NCI-H146 (cell line): ENCODE measurements at regions not wholly inside any gene's neighbourhood (a gene's known extent, or its start where the extent isn't known, plus 50 kb on each side); places are given as distances from the start of the nearest gene placed in this dataset.

Source experiments
- DNase-seq: peaks from one replicate; lab custom pipeline; 2025; lab: John Stamatoyannopoulos, UW

GRCh38 chr11:42490506-42490905 lies 821.3 kb upstream of the API5 start:
- no peak for DNase-seq

GRCh38 chr11:42494459-42494858 lies 817.3 kb upstream of the API5 start:
- no peak for DNase-seq

DNA sequence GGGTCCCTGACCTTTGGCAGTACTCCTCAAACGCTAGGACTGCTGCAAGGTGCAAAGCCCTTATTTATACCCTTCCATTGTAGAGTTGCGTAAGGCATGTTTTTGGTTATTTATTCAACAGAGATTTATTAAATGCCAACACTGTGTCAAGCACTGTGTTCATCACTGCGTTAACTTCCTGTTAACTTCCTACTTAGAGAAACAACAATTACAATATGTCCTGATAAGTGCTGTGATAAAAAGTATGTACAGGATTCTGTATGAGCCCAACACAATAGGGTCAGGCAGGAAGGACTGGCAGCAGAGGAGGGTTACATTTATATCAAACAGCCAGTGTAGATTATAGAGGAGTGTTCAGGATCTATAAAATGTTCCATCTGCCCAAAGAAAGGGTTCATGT lies 812.8 kb upstream of the API5 start:
- DNase-seq: no peak

GRCh38 chr11:42502151-42502550 lies 809.6 kb upstream of the API5 start:
- no peak for DNase-seq

- no peak for DNase-seq
Observed at GRCh38 chr11:42521994-42522393, 789.8 kb upstream of the API5 start.

DNA sequence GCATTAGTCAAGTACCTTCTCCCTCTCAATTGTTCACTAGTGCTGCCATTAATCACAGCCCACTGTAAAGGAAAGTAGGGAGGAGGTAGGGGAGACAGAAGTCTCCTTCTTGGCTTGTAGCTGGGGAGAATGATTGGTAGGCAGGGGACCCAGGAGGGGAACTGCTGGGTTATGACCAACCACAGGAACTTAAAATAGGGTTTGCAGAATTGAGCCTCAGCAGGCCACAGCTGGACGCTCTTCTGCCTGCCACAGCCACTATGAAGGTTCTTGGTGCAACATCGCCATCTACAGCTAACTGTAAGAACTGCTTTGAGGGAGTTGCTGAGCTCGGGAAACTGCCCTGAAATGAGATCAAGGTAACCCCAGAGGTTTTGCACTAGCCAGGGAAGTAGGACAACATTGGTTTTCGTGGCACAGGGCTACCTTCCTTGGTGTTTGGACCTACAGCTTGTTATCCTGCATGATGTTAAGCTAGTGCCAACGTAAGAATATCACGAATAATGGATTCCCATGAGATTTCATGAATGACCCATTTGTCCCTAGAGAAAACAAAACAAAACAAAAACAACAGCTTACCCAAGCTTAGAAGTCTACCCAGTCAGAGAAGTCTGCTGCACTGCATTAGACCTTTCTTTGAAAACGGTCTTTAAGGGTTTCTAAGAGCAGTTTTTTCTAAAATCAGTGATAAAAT lies 787.1 kb upstream of the API5 start:
- peak; percentile 27 for DNase-seq

DNA sequence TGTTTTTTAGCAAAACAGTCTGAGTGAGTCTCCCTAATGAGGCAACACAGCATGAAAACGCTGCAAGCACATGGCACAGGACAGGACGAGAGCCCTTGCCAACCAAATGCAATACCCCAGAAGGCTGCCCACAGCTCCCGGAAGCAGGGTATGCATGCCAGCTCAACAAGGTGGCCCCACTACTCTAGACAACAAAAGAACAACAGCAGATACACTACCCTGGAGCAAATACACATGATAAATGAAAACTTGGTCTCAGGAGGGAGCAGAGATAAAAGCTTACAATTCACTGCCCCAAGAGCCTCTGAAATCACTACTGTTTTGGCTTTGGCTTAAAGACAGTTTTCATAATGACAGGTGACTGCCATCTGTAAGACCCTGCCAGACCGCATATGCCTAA lies 785.4 kb upstream of the API5 start:
- DNase-seq: no peak

- DNase-seq: no peak
Observed at GRCh38 chr11:42528471-42528870, 783.3 kb upstream of the API5 start.

GRCh38 chr11:42528911-42529310 lies 782.9 kb upstream of the API5 start:
- no peak for DNase-seq

DNA sequence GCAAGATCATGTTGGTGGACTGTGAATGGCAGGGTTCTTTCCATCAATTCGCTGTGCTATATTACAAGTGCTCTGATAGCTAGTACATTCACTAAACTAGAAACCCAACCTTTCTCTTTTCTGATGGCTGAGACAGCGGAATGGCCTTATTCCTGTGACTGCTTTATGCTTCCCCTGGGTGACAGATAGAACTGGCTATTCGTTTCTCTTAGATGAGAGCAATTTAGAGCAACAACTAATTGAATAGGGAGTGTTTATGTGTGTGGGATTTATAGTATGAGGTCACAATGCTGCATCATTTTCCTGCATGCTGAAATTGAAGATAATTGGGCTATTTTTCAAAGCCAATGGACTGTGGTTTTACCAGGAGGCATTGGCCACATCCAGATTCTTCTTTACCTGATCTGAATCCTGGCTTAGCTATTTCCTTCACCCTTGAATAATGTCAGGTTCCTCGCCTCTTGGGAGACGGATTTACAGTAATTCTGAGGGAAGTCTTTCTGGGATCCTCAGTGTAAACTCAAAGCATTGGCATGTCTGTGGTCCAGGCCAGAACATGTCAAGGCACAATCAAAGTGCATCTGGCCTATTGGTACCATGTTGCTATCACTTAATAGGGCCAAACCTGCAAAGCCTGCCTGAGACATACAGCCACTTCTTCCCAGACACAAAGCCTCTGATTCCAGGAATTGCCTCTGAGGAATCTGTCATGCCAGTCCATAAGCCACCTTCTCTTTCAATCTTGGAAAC lies 775.0 kb upstream of the API5 start:
- no peak for DNase-seq

DNA sequence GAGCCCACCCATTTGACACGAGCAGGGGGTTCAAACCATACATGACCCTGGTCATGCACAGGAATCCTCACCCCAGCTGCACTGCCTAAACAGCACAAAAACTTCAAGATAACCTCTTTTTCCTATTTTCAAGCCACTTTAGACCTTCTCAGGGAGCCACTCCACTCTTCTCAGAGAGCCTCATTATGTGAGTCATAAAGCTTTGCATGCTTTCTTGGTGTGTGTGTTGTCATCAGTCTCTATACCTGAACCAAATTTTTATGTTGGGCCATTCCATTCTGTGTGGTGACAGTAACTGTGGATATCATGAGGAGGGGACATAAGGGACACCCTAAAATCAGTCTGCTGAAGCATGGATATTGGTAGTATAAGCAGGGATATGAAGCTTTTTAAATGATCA lies 769.5 kb upstream of the API5 start:
- no peak for DNase-seq

DNA sequence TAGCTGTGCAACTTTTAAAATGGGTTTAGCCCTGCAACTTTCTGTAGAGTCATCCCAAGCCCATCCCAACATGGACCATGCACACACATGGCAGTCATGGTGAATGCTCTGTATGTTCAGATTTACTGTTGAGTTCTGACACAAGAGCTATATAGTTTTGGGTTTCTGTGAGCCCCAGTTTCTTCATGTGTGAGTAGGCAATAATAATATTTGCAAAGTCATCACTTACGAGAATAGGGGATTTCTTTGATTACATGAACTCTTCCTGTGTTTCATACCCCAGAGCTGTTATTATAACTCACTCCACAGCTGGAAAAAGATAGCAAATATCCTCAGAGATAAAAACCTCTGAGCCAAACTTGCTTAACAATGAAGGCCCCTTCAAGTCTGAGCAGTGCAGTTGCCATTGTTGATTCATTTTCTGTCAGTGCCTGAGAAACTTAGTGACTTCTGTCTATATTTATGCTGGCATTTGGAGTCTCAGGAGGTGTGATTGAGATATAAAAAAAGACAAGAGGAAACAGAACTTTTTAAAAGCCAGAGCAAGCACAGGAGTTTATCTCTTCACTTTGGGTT lies 767.9 kb upstream of the API5 start:
- DNase-seq: no peak

DNA sequence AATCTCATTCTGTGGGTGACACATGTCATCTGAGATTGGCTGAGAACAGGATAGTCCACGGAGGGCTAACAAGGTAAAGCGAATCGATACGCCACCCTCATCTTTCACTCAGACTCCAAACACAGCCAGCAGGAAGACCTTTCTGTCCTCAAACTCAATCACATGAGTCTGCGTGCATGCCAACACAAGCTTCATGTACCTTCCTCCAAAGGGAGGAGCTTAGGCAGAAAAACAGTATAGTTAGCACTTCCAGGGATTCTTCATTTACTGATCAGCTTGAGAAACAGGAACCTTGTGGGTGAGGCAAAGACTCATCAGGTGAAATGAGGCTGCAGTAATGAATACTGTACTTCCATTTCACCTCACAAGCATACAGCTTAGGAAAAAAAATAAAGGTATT lies 767.1 kb upstream of the API5 start:
- no peak for DNase-seq

DNA sequence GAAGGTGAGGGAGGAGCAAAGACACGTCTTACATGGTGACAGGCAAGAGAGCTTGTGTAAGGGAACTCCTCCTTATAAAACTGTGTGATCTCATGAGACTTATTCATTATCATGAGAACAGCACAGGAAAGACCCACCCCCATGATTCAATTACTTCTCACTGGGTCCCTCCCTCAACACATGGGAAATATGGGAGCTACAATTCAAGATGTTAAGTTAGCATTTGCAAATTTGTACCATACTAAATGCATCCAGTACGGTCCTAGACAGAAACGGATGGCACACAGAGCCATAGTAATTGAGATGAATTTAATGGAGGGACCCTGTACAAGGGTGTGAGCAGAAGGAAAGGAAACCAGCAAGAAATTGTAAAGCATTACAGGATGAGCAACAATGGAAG lies 765.8 kb upstream of the API5 start:
- no peak for DNase-seq

GRCh38 chr11:42552786-42553185 lies 759.0 kb upstream of the API5 start:
- DNase-seq: no peak

DNA sequence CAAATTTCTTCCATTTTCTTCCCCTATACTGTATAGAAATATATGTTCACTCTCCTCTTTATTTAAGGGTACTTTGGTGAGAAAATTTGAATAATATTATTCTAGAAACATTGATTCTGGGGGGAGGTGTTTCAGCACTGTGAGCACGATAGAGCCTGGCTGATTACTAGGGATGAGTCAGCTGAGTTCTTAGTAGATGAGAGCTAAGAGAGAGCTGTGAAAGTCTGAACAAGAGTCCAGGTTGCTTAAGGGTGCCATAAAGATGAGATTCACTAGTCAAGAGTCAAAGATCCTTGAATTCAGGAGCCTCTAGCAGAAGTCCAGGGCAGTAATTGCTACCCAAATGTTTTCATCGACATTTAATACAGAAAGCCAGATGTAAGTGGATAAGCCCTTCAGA lies 756.6 kb upstream of the API5 start:
- no peak for DNase-seq

DNA sequence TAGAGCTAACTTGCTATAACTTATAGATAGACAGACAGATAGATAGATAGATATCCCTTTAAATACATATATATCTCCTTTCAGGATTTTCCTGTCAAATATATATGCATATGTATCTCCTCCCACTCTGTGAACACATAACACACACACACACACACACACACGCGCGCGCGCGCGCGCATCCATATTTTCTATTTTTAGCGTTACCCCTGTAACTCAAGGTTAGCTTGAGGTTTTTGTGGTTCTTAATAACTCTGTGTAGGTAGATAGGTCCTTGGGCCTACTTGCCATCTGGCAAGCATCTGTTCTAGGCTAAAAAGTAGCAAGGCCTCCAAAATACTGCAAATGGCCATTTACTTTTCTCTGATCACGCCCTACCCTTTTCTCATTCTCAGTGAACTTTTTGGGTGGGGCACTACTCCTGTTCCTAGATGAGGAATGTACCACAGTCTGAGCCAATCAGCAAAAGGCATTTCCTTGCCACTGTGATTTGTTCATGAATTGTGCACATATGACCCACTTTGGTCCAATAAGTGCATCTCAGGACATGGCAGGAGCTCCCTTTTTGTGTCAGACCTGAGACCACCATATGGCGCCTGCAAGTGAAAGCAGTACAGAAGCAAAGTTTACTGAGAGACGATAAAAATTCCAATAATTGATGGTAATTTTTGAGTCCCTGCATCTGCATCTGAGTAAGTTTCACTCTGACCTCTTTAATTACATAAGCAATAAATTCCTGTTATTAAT lies 740.5 kb upstream of the API5 start:
- DNase-seq: no peak

DNA sequence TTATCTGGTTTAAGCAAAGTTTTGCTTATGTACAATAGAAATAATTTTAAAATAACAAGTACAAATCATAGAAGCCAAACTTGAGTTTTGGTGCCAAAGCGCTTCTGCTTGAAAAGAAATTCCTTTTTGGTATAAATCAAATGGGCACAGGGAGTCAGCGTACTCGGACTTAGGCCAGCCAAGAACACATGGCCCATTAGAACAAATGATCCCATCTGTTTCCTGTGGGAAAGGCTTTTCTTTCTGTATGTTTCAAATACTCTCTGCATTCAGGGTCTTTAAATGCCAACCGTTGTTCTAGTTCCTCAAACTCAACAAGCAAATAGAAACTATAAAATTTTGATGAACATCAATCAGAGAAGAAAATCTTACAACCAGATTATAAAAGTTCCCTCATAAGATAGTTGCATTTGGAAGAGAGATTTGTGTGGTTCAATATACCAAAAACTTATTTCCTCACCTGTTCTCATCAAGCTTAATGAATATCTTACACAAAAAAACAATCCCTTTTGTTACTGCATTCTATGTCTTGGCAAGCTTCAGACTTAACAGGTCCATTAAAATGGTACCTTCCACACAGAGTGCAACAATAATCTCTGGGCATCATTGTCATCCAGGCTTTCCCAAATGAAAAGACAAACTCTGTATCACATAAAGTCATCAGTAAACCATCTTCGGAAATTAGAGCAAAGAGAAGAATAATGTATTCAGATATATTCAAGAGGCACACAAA lies 739.8 kb upstream of the API5 start:
- DNase-seq: no peak

- DNase-seq: no peak
Observed at GRCh38 chr11:42576318-42576717, 735.5 kb upstream of the API5 start.

GRCh38 chr11:42589286-42589685 lies 722.5 kb upstream of the API5 start:
- DNase-seq: no peak

DNA sequence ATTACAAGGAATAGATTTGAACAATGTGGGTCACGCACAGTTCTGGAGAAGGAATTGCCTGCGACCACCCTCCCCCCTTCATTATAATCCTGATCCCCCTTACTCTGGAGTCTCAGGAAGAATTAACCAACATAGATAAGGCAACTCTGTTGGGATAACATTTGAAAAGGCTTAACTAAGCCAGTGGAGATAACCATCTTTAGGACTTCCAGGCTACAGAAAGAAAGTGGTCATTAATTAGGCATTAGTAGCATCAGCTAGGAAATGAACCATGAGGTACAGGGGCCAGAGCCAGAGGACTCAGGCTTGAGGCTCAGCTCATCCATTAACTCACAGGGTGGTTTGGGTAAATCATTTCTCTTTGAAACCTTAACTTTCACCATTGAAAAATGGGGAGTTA lies 720.0 kb upstream of the API5 start:
- no peak for DNase-seq

- no peak for DNase-seq
Observed at GRCh38 chr11:42593441-42593840, 718.4 kb upstream of the API5 start.
